Stimulated activated CD4-positive, alpha-beta T cell treated with anti-CD3 and anti-CD28 coated beads, Interleukin-4, amount 100 ng/mL, for 1 hour (primary cell): ENCODE measurements at regions not wholly inside any gene's neighbourhood (a gene's known extent, or its start where the extent isn't known, plus 50 kb on each side); places are given as distances from the start of the nearest gene placed in this dataset.

Experiments used
- DNase-seq: peaks from one replicate; pipeline ENCODE4 v3.0.0-alpha.2; 2020

- DNase-seq, result no peak
Observed at GRCh38 chr1:213375002-213375401, 324.0 kb downstream of the RPS6KC1 start.

- DNase-seq, result no peak
Observed at GRCh38 chr1:213376862-213377372, 325.9 kb downstream of the RPS6KC1 start.

- DNase-seq, result no peak
Observed at GRCh38 chr1:213380865-213381264, 329.8 kb downstream of the RPS6KC1 start.

GRCh38 chr1:213381572-213382084 lies 330.6 kb downstream of the RPS6KC1 start:
- DNase-seq, result no peak

GRCh38 chr1:213383465-213383864 lies 332.4 kb downstream of the RPS6KC1 start:
- no peak for DNase-seq

GRCh38 chr1:213385201-213385600 lies 334.2 kb downstream of the RPS6KC1 start:
- no peak for DNase-seq

GRCh38 chr1:213385806-213386324 lies 334.8 kb downstream of the RPS6KC1 start:
- no peak for DNase-seq

- DNase-seq, result no peak
Observed at GRCh38 chr1:213387380-213388015, 336.5 kb downstream of the RPS6KC1 start.

GRCh38 chr1:213388199-213388598 lies 337.2 kb downstream of the RPS6KC1 start:
- DNase-seq, result no peak

GRCh38 chr1:213389061-213389581 lies 338.1 kb downstream of the RPS6KC1 start:
- no peak for DNase-seq

GRCh38 chr1:213391445-213391844 lies 340.4 kb downstream of the RPS6KC1 start:
- no peak for DNase-seq

- DNase-seq, result no peak
Observed at GRCh38 chr1:213393860-213394259, 342.8 kb downstream of the RPS6KC1 start.

- no peak for DNase-seq
Observed at GRCh38 chr1:213394837-213395236, 343.8 kb downstream of the RPS6KC1 start.

- DNase-seq, result no peak
Observed at GRCh38 chr1:213397638-213398037, 346.6 kb downstream of the RPS6KC1 start.

GRCh38 chr1:213399695-213400094 lies 348.7 kb downstream of the RPS6KC1 start:
- DNase-seq, result no peak

GRCh38 chr1:213409208-213409631 lies 358.2 kb downstream of the RPS6KC1 start:
- no peak for DNase-seq

- no peak for DNase-seq
Observed at GRCh38 chr1:213409971-213410370, 358.9 kb downstream of the RPS6KC1 start.

- no peak for DNase-seq
Observed at GRCh38 chr1:213414346-213414745, 363.3 kb downstream of the RPS6KC1 start.

GRCh38 chr1:213414911-213415310 lies 363.9 kb downstream of the RPS6KC1 start:
- no peak for DNase-seq

GRCh38 chr1:213415691-213416380 lies 364.8 kb downstream of the RPS6KC1 start:
- no peak for DNase-seq

- no peak for DNase-seq
Observed at GRCh38 chr1:213416461-213417224, 365.6 kb downstream of the RPS6KC1 start.

GRCh38 chr1:213417225-213417820 lies 366.3 kb downstream of the RPS6KC1 start:
- DNase-seq, result no peak

- DNase-seq, result no peak
Observed at GRCh38 chr1:213417846-213418245, 366.8 kb downstream of the RPS6KC1 start.
